DND-41 (cell line): ENCODE measurements at regions not wholly inside any gene's neighbourhood (a gene's known extent, or its start where the extent isn't known, plus 50 kb on each side); places are given as distances from the start of the nearest gene placed in this dataset.
"Not testable (repeated sequence)": the region's sequence is repeated elsewhere in the genome, so short reads cannot be mapped to it uniquely, and the experiment has no call there.

Experiments
- EZH2 ChIP-seq: IDR thresholded peaks from 3 replicates; pipeline ENCODE4 v1.6.1; 2012; ENCODE audit warnings: borderline replicate concordance, low read depth, mild to moderate bottlenecking, moderate library complexity, low read length, inconsistent platforms; ENCODE audit not compliant: severe bottlenecking
- TF ChIP-seq, protein P1 (sequence below): IDR thresholded peaks from 2 replicates; pipeline ENCODE4 v1.5.1; 2012; ENCODE audit warnings: borderline replicate concordance, low read length, moderate library complexity, mild to moderate bottlenecking; ENCODE audit not compliant: poor library complexity, severe bottlenecking; ENCODE audit errors: extremely low read depth

DNA sequence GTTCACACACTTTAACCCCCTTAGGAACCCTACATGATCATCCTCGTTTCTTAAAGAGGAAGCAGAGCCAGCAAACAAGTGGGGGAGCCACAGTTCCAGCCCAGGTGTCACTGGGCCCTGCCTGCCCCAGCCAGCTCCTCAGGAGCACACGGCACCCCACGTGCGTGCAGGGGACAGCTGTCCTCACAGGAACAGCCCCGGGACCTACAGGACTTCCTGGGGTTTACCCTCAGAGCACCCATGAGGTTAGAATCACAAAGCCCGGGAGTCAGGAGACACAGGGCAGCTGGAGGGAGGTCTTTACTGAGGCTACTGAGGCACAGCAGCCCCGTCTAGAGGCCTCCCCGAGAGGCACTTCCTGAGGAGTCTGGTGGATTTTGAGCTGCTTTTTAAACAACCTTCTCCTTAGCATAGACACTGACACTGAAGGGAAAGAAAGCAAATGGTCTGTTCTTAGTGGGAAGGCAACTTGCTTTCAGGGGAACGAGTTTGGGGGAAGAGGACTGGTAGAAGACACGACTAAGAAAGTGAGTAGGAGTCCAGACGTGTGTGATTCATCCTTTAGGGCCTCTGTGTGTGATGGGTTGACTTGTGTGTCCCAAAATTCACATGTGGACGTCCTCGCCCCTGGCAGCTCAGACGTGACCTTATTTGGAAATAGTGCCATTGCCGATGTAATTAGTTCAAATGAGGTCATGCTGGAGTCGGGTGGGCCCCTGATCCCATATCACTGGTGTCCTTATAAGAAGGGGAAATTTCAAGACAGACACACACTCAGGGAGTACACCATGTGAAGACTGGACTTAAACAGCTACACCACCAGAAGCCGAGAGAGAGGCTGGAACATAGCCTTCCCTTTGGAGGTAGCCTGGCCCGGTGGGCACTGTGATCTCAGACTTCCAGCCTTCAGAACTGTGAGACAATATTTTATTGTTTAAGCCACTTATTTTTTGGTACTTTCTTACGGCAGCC, 278.4 kb upstream of the PLGLB2 start:
- TF ChIP-seq EZH2: not testable (repeated sequence)
- TF ChIP-seq, protein P1, sequence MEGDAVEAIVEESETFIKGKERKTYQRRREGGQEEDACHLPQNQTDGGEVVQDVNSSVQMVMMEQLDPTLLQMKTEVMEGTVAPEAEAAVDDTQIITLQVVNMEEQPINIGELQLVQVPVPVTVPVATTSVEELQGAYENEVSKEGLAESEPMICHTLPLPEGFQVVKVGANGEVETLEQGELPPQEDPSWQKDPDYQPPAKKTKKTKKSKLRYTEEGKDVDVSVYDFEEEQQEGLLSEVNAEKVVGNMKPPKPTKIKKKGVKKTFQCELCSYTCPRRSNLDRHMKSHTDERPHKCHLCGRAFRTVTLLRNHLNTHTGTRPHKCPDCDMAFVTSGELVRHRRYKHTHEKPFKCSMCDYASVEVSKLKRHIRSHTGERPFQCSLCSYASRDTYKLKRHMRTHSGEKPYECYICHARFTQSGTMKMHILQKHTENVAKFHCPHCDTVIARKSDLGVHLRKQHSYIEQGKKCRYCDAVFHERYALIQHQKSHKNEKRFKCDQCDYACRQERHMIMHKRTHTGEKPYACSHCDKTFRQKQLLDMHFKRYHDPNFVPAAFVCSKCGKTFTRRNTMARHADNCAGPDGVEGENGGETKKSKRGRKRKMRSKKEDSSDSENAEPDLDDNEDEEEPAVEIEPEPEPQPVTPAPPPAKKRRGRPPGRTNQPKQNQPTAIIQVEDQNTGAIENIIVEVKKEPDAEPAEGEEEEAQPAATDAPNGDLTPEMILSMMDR: not testable (repeated sequence)
